H7 (cell line): ENCODE measurements at regions not wholly inside any gene's neighbourhood (a gene's known extent, or its start where the extent isn't known, plus 50 kb on each side); places are given as distances from the start of the nearest gene placed in this dataset.

ENCODE experiments used
- DNase-seq: peaks from one replicate; pipeline ENCODE4 v3.0.0; 2012
- H3K27me3 ChIP-seq: 2 replicates; pipeline ENCODE4 v1.6.0; 2011; ENCODE audit warnings: mild to moderate bottlenecking, low read length; ENCODE audit not compliant: control insufficient read depth, insufficient read depth
- H3K36me3 ChIP-seq: replicated peaks from 2 replicates; pipeline ENCODE4 v1.5.1; 2011; ENCODE audit warnings: low read length; ENCODE audit not compliant: control insufficient read depth, insufficient read depth
- H3K4me3 ChIP-seq: 2 replicates; pipeline ENCODE4 v1.5.1; 2011; ENCODE audit warnings: low read depth, mild to moderate bottlenecking, control low read depth, low read length, moderate library complexity; ENCODE audit not compliant: insufficient read depth

DNA sequence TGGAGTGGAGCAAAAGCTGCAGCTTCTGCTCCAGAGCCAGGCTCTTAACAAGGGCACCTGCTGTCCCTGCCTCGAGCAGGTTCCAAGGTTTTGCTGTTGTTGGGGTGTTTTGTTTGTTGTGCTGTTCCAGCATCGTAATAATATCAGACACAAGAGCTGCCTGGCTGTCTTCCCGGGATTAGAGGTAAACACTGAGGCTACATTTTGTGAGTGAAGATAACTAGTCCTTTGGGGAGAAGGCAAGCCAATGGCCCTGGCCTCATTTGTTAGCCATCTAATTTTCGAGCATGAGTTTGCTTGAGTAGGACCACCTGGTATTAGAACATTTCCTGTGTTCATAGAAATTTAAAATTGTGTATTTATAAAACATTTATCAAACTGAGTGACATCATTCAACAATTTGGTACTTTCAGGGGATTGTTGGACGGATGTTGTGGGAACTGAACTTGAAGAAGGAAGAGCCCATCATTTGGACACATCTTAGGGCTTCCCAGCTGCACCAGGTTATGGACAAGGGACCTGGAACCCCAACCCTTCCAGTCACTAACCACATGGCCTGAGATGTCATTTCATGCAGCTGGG is 555.0 kb downstream of the TNS3 start:
- Histone ChIP-seq H3K36me3 (no peaks in the 10 kb centered on the region), H3K4me3 (no peak overlapping the region), H3K27me3 (no peaks in the 10 kb centered on the region)
- no peak for DNase-seq

DNA sequence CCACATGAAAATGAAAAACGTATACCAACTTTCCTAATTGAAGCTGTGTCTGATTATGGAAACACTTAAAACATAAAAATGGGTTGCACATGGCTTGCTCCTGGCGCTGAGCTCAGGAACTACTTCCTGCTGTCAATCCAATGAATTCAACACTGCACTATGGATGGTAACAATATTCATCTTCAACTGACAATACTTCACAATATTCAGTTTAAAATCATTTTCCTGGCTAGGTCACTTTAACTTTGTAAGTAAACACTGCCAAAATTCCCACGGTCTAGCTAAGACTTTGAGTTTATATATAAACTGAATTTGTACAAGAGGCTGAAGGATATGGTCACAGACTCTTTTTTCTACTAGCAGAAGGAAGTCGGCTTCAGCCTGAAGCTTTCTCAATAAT is 556.9 kb downstream of the TNS3 start:
- H3K27me3 ChIP-seq, result no peaks in the 10 kb centered on the region
- no peak for DNase-seq
- H3K36me3 ChIP-seq, result no peaks in the 10 kb centered on the region

DNA sequence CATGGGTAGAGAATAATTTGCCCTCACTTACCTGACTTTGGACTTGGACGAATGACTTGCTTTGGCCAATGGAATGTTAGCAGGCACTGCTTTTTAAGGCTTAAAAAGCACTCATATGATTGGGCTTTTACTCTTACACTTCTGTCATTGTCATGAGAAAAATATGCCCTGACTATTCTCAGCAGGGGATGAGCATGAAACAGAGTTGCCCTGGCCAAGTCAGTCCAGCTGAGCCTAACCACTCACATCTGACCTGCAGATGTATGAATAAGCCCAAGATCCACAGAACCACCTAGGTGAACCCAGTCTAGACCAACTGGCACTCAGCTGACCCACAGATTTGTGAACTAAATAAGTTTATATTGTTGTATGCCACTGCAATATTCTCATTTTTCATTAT is 573.5 kb downstream of the TNS3 start:
- H3K36me3 ChIP-seq, result no peaks in the 10 kb centered on the region
- H3K4me3 ChIP-seq, result no peak overlapping the region
- H3K27me3 ChIP-seq, result no peaks in the 10 kb centered on the region
- DNase-seq, result no peak

More for the DNA sequence above, 556.9 kb downstream of the TNS3 start:
- no peak overlapping the region for H3K4me3 ChIP-seq

DNA sequence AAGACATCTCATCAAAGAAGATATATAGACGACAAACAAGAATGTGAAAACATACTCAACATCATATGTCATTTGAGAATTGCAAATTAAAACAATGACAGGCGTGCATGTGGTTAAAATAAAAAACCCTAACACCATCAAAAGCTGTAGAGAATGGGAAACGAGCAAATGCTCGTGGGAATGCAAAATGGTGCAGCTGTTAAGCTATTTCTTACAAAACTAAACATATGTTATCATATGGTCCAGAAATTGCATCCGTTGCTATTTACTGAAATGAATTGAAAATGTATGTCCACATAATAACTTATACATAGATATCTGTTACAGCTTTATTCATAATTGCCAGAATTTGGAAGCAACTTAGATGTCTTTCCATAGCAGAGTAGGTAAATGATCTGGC is 574.4 kb downstream of the TNS3 start:
- Histone ChIP-seq H3K27me3 (no peaks in the 10 kb centered on the region), H3K4me3 (no peak overlapping the region), H3K36me3 (no peaks in the 10 kb centered on the region)
- no peak for DNase-seq

DNA sequence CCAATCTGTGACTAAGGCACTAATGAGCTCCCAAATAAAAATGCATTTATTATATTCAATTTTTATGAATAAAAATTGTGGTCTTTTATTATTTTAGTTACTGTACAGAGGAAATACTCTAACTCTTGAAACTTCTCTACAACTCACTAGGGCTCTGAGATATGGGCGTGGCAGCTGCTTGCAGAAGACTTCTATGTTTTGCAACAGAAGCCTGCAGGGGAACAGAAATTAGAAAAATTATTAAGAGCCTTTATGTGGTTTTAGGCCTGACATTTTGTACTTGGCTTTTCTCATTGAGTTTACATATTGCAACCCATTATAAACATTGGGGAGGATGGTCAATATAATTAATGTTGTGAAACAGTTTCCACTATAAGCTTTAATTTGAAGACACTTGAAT is 581.4 kb downstream of the TNS3 start:
- Histone ChIP-seq H3K27me3 (no peaks in the 10 kb centered on the region), H3K36me3 (no peaks in the 10 kb centered on the region), H3K4me3 (no peak overlapping the region)
- no peak for DNase-seq

DNA sequence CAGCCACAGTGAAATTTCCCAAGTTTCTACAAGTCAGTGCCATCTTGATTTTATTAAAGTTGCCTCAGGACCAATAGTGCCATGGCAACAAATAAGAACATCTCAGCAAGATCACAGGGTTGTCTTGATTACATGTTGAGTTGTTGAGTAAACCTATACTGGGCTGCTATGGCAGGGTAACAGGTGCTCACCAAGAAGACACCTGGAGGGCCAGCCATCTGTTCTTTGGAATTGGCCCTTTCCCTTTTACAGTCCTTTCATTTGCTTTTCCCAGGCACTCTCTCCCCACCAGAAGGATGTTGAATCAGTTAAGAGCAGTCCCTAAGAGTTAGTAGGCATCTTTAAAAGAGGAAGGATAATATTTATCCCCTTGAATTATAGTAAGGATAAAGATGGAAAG is 582.0 kb downstream of the TNS3 start:
- Histone ChIP-seq H3K36me3 (no peaks in the 10 kb centered on the region), H3K27me3 (no peaks in the 10 kb centered on the region), H3K4me3 (no peak overlapping the region)
- DNase-seq, result no peak

DNA sequence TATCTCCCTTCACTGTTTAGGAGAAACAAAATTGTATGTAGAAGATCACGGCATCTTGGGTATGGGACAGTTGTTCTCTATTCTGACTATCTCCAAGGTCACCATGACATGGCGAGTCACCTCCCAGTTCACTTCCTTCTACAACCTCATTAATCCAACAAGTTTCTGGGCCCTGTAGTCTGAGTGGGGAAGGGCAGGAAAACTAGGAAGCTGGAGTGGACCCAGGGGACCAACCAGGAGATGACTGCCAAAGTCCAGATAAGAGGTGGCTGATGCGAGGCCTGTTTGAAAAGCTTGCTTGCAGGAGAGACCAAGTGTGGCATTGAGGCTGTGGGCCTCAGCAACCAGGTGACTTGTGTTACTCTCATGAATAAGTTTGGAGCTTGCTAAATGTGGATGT is 584.9 kb downstream of the TNS3 start:
- H3K4me3 ChIP-seq, result no peak overlapping the region
- DNase-seq, result no peak
- H3K27me3 ChIP-seq, result no peaks in the 10 kb centered on the region
- no peaks in the 10 kb centered on the region for H3K36me3 ChIP-seq

DNA sequence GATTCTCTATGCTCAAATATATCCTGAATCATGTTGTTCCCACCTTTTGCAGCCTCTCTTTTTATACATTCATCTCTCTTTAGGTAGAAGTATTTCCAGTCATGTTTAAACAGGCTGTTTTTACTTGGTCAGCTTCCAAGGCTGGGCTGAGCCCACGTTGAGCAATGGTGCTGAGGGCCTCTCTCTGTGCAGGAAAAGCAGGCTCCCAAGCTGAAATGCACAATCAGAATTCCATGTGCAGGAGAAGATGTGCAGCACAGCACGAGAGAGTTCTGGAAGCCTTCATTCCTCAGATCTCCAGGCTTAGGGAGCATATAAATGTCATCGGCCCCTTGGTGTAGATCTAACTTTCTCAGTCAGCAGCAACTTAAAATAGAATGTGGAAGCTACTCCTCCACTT is 588.5 kb downstream of the TNS3 start:
- Histone ChIP-seq H3K36me3 (no peaks in the 10 kb centered on the region), H3K27me3 (no peaks in the 10 kb centered on the region), H3K4me3 (no peak overlapping the region)
- DNase-seq, result no peak

DNA sequence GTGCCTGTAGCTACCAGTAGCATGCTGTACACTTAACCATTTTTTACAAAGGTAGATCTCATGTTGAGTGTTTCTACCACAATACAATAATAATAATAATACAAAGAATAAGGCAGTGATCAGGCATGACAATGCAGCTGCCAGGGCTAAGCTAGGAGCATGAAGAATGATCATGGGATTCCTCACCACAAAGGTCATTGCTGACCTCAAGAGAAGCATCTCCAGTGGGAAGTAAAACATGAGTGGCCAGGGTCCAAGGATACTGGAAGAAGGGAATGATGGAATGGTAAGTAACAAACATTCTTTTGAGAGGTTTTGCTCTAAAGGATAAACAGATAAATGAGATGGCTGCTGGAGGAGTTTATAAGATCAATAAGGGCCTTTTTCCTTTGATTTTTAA is 591.1 kb downstream of the TNS3 start:
- DNase-seq, result no peak
- Histone ChIP-seq H3K27me3 (no peaks in the 10 kb centered on the region), H3K36me3 (no peaks in the 10 kb centered on the region), H3K4me3 (no peak overlapping the region)

DNA sequence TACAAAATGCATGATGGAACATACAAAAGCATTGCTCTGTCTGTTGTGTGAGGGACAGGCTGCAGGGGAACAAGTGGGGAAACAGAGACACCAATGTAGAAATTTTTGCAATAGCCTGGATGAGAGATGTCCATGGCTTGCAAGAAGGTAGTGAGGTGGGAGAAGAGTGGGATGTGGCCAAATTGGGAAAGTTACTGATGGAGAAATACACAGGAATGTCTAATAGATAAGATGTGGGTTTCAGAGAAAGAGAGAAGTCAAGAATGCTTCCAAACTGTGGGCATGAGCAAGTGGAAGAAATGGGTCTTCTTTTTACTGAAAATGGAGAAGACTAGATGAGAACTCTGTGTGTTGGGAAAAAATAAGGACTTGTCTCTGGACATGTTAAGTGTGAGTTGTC is 592.7 kb downstream of the TNS3 start:
- DNase-seq, result no peak
- Histone ChIP-seq H3K27me3 (no peaks in the 10 kb centered on the region), H3K36me3 (no peaks in the 10 kb centered on the region), H3K4me3 (no peak overlapping the region)

DNA sequence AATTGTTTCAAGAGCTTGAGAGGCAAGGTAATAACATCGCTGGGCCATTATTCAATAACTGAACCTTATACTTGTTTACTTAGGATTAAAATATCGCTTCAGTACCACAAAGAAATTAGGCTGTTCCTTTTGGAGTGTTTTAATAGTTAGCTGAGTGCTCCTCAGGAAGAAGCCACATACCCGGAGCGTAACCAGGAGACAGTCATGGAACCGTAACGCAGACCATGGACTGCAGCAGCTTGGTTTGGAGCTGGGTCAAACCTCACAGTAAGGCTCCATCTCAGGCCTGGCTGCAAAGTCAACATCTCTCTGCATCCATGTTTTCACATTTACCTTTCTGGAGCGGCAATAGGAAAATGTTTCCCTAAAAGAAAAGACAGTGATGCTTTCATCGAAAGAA is 599.0 kb downstream of the TNS3 start:
- no peak for DNase-seq
- no peaks in the 10 kb centered on the region for H3K36me3 ChIP-seq
- H3K27me3 ChIP-seq, result no peaks in the 10 kb centered on the region

DNA sequence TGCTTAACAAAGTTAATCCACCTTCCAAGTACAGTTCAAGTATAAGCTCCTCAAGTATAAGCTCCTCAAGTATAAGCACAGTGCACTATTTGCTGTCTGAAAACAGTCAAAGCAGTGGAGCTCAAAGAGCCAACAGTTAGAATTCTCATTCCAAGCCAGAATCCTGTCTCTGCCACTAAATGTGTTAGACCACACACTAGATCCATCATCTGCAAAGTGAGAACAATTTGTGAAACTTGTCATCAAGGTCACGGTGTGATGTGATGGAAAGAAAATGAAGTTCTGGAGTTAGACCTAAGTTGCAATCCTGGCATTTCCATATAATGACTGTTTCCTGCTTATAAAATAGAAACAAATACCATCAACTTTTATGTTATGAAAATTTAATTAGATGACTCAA is 602.5 kb downstream of the TNS3 start:
- Histone ChIP-seq H3K27me3 (no peaks in the 10 kb centered on the region), H3K36me3 (no peaks in the 10 kb centered on the region), H3K4me3 (no peak overlapping the region)
- DNase-seq, result no peak

More for the DNA sequence above, 599.0 kb downstream of the TNS3 start:
- H3K4me3 ChIP-seq, result no peak overlapping the region

DNA sequence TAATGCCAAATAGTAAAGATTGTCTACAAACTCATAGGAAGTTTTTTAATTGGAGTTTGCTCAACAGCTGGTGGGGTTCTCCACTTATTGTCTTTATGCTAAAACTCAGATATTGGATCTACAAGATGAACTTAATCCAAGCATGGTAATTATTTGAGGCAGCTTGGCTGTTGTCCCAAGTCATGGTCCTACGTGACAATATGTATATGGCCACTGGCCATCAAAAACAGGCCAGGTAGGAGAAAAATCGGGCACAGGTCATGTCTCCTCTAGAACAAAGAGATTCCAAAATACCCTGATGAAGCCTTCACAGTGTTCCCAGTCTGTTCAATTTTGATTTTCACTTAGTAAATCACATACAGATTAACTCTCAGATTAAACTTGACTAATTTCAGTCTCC is 606.4 kb downstream of the TNS3 start:
- no peak for DNase-seq
- Histone ChIP-seq H3K36me3 (no peaks in the 10 kb centered on the region), H3K27me3 (no peaks in the 10 kb centered on the region)

DNA sequence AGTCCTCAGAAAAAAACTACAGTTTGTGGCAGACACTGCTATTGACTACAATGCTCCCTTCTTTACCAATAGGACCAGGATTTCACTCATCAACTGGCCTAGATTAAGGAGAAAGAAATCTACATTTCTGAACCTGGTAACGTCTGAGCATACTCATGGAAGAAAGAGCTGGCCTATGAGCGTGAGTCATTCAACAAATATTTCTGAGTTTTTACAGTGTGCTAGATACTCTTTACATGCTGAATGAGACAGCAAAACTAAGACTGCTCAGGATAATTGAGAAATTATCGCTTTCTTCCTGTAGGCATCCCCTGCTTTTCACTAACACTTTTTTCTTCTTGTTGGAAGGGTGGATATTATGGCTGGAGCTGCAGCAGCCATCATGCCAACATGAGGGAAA is 609.7 kb downstream of the TNS3 start:
- no peak overlapping the region for H3K4me3 ChIP-seq
- H3K27me3 ChIP-seq, result no peaks in the 10 kb centered on the region
- DNase-seq, result no peak
- no peaks in the 10 kb centered on the region for H3K36me3 ChIP-seq

More for the DNA sequence above, 606.4 kb downstream of the TNS3 start:
- H3K4me3 ChIP-seq, result no peak overlapping the region

DNA sequence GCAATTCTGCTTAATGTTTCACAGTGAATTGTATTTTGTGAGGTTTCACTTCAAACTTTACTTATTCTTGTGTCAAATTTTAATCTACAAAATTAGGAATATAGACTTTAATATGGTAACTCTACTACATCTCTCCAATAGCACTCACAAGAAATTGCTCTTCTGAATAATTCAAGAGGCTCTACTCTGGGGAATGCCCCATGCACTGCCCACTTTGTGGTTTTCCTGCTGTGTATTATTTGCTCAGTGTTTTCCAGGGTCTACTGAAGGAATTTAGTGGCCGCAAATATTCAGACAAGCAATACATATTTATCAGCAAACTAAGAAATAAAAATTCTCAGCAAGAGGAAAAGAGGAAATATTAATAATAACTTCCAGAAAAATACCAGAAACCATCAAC is 611.4 kb downstream of the TNS3 start:
- Histone ChIP-seq H3K4me3 (no peak overlapping the region), H3K27me3 (no peaks in the 10 kb centered on the region), H3K36me3 (no peaks in the 10 kb centered on the region)
- DNase-seq, result no peak

DNA sequence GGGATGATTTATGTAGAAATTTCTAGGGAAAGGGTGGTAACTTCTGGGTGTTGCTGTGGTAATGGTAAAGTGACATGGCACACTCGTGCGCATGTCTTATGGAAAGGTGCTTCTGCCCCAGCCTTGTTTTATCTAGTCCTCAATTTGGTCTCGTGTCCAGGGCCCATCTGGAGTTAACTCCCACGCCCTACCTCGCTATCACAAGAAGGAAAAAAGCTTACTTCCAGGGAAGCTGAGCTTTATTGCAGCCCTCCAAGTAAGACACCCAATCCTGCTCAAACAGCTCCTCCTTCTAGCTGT is 611.8 kb downstream of the TNS3 start:
- Histone ChIP-seq H3K4me3 (no peak overlapping the region), H3K36me3 (no peaks in the 10 kb centered on the region), H3K27me3 (no peaks in the 10 kb centered on the region)
- DNase-seq, result no peak
